Stimulated activated CD4-positive, alpha-beta T cell treated with anti-CD3 and anti-CD28 coated beads, Interleukin-15, amount 100 ng/mL, for 48 hours (primary cell): ENCODE measurements at regions not wholly inside any gene's neighbourhood (a gene's known extent, or its start where the extent isn't known, plus 50 kb on each side); places are given as distances from the start of the nearest gene placed in this dataset.

Experiments
- DNase-seq, 2 donors: peaks; one replicate each; pipeline ENCODE4 v3.0.0-alpha.2; 2020; ENCODE audit warnings: low read depth in 2 of 2

DNA sequence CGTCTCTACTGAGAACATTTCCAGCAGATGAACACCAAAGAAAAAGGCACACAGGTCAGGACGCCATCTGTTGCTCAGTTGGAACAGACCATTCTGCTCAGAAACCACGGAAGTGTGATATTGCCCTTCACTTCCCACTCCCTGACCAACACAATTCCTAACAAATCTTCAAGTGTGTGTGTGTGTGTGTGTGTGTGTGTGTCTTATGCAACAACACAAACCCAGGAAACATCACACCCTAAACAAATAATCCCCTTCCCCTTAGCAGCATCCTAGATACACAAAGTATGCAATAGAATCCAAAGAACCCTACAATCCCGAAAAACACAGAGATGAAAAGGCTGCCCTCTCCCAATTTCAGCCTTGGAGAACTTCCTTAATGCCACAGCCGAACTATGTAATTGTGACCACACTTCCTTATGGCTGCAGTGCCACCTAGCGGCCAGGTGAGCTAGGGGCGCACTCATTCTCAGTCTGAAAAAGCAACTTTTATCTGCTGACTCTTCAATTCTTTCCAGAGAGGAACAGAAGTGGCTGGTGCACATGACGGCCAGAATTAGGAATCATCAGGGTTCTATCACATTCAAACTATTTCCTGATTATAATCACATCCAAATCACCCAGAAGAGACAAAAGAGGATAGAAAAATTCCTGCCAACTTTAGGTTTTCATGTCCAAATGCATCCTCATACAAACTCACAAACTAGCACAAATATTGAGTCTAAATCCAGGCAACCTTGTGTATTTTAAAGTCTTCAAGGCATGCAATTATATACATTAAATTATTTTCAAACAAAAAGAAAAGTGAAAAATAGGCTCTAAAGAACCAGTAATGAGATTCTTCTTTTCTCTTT, 164.9 kb downstream of the DHX15 start:
- DNase-seq, result peak; percentile 23 to 42

DNA sequence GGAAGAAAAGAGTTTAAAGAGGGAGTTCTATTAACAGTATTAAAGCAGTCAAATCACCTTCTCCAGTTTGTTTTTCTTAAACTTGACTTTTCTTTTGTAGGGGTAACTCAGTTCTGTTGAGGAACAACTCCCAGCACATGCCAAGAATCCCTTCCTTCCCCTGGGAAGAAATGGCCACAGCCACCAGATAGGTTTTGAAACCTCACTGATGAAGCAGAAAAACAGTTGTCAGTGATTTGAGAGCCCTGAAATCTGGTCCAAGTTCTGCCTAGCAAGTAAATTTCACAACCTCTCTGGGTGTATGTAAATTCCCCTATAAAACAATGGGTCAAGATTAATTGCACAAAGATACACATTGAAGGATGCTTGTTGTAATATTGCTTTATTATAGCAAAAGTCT, 167.1 kb downstream of the DHX15 start:
- no peak for DNase-seq

GRCh38 chr4:24416293-24416692, 168.1 kb downstream of the DHX15 start:
- DNase-seq, result no peak

- DNase-seq, result no peak
Observed at GRCh38 chr4:24413311-24413784, 171.0 kb downstream of the DHX15 start.

GRCh38 chr4:24411806-24412205, 172.5 kb downstream of the DHX15 start:
- no peak for DNase-seq

GRCh38 chr4:24411299-24411698, 173.1 kb downstream of the DHX15 start:
- DNase-seq, result no peak

GRCh38 chr4:24408640-24409039, 175.7 kb downstream of the DHX15 start:
- DNase-seq, result no peak

DNA sequence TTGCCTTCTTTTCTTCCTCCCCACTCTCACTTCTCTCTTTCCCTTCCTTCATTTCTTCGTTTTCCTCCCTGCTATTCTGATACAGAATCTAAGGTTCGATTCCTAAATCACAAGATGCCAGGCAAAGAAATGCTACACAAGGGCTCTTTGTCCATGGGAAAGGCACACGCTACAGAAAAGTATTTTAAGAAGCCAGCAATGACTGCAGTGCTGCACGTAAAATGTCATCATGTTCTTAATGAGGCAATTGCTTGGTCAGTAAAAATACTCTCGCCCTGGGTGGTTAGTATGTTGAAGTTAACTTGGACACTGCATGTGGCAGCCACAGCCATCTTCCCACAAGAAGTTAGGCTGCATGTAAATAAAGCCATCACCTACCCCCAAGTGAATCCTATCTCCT, 178.4 kb downstream of the DHX15 start:
- DNase-seq, result no peak

GRCh38 chr4:24405341-24405740, 179.0 kb downstream of the DHX15 start:
- no peak for DNase-seq

GRCh38 chr4:24404281-24404680, 180.1 kb downstream of the DHX15 start:
- DNase-seq, result no peak

DNA sequence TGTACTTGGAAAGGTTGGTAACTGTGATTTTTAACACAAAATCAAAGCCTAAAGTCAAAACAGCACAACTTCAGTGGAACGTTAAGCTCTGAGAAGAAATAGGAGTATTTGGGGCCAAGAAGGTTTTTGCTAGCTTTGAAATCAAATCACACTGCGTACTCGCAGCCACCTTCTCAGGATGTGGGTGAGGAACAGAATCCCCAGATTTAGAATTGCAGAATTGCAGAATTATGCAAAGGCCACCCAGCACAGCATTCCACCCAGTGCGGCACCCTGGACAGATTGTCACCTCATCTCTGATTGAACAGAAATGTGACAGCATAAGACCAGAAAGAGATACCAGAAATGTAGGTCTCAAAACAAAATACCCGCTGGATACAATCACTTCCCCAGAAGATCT, 181.1 kb downstream of the DHX15 start:
- DNase-seq, result no peak

GRCh38 chr4:24400537-24400936, 183.8 kb downstream of the DHX15 start:
- no peak for DNase-seq

DNA sequence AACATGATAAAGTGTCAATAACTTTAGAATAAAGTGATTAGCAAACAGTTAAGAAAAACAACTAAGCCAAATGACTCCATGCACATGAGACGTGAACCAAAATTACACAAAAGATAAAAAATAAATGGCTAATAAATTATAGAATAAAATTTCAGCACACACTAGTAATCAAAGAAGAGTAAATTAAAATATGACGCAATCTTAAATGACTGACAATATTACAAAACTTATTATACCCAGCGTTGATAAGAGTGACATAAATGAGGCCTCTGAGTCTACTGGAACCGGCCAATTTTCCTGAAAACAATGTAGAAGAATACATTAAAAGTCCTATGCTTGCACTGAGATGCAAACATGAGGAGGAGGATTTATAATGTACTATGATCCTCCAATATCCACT, 187.4 kb downstream of the DHX15 start:
- no peak for DNase-seq

GRCh38 chr4:24395937-24396336, 188.4 kb downstream of the DHX15 start:
- no peak for DNase-seq

DNA sequence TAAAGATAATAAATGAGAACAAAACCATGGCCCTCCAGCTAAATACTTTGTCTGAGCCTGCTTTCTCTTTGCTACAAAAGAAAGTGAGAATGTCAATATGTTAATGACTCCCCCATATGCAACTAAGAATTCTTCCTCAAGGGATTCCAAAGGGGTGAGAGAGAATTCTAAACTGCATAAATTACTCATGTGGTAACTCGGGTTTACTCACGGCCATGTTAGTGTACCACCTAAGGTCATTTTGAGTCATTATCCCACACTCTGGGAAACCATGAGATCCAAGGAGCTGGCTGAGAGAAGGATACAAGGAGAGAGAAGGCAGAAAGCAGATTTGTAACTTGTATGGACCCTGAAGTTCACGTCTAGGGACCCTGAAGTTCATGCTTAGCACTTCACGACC, 190.3 kb downstream of the DHX15 start:
- DNase-seq, result no peak

- no peak for DNase-seq
Observed at GRCh38 chr4:24392613-24393012, 191.7 kb downstream of the DHX15 start.

GRCh38 chr4:24382381-24382780, 202.0 kb downstream of the DHX15 start:
- no peak for DNase-seq

DNA sequence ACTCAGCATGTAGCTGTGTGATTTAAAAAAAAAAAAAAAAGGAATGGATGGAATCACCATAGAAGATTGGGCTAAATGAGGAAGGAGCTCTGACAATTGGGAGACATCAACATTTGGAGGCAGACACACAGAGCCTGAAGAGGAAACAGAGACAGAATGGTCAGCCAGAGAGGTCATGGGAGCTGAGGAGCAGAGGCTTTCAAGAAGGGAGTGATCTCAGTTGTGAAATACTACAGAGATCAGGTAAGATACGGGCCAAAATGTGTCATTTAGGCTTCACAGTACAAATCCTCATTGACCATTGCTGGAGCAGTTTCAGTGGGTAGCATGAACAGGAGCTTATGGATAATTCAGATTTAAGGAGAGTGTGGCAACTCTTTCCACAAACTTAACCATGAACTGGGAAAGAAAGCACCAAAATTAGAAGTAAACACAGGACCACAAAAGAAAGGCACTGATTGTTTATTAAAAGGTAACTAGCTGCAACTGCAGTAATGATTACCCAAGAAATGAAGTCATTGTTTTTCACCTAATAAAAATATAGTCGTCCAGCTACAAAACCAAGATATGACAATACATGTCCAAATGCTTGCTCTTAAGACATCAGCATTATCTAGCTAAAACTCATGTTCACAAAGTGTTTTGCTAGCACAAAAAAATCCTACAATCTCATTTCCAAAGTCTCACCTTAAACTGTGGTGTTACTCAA, 203.2 kb downstream of the DHX15 start:
- DNase-seq, result no peak

- DNase-seq, result no peak
Observed at GRCh38 chr4:24373704-24374103, 210.7 kb downstream of the DHX15 start.

- DNase-seq, result no peak
Observed at GRCh38 chr4:24372881-24373280, 211.5 kb downstream of the DHX15 start.

DNA sequence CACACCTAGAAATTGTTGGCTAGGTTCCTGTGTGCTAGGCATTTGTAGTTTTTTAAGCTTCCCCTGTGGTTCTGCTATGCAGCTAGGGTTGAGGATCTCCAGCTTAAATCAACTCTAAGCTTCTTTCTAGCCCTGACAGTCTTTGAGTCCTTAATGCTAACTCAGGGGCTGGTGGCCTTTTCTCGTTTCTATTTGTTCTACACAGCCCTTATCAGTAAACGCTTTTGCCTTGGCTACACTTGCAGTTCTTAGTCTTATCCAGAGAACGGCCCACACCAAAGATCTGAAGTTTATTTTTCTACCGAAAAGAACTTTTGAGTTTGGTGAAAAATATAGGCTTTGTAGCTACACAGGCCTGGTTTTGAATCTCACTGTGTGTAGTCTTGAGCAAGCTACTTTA, 212.0 kb downstream of the DHX15 start:
- DNase-seq, result no peak

DNA sequence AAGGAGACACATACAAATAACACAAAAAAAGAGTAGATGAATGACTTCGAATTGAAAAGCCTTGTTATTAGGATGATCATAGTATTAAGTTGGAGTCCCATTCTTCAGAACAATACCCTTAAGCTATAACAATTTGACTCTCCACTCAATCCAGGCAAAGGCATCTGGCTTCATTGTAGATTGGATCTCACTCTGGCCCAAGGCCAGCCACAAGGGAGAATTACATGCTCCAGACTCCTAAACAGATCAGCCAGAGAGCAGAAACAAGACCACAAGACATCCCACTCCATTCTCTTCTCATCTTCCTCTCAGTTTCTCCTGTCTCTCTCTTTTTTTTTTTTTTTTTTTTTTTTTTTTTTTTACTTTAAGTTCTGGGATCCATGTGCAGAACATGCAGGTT, 213.9 kb downstream of the DHX15 start:
- DNase-seq, result no peak

DNA sequence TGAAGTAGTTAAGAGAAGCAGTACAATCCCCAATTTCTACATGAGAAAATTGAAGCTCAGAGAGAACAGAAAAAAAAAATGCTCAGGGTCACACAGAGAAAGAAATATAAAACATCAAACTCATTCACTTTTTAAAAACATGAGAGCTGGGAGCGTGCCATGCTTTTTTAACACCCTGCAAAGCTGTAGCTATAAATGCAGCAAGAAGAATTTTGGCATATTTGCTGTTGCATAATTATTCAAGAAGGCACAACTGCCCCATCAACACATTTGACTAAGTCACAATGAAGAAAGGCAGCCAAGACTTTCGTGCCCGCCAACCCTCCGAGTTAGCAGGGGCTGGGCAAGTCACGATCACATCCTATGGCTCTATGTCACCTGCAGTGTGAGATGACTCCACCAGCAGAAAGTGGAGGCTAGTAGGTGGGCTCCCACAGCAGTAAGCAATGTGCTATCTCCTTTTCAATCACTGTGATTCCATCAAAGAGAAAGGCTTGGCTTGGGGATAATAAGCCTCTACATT, 214.8 kb downstream of the DHX15 start:
- no peak for DNase-seq
